Body of pancreas (tissue), 4 donors: ENCODE measurements at regions not wholly inside any gene's neighbourhood (a gene's known extent, or its start where the extent isn't known, plus 50 kb on each side); places are given as distances from the start of the nearest gene placed in this dataset.

Experiments
- POLR2A ChIP-seq, 3 donors: fragments of 450-650 bp; IDR thresholded peaks; one replicate each; pipeline ENCODE4 v1.6.1; 2016; ENCODE audit warnings: antibody characterized with exemption in 3 of 3, mild to moderate bottlenecking in 2 of 3
- TF ChIP-seq, protein P1 (sequence below), 7 experiments: fragments of 450-650 bp in 4 of 7; fragments of 200-600 bp in 3 of 7; sonication (generic) in 3 of 7; IDR thresholded peaks; one replicate each; pipeline ENCODE4 v1.5.1; 2016 to 2019; ENCODE audit warnings: antibody characterized with exemption in 7 of 7

DNA sequence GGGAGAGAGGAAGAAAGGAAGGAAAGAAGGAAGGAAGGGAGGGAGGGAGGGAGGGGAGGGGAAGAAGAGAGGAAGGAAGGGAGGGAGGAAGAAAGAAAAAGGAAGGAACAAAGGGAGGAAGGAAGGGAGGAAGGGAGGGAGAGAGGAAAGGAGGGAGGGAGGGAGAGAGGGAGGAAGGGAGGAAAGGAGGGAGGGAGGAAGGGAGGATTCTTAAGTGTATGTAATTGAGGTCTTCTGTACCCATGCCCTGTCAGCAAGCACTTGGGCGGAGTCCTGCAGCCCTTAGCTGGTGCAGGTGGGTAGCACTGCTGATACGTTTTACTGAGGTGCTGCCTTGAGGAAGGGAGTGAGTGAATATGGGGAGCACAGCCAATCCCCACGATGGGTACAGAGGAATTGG lies 56.9 kb upstream of the RASD2 start:
- TF ChIP-seq, protein P1, sequence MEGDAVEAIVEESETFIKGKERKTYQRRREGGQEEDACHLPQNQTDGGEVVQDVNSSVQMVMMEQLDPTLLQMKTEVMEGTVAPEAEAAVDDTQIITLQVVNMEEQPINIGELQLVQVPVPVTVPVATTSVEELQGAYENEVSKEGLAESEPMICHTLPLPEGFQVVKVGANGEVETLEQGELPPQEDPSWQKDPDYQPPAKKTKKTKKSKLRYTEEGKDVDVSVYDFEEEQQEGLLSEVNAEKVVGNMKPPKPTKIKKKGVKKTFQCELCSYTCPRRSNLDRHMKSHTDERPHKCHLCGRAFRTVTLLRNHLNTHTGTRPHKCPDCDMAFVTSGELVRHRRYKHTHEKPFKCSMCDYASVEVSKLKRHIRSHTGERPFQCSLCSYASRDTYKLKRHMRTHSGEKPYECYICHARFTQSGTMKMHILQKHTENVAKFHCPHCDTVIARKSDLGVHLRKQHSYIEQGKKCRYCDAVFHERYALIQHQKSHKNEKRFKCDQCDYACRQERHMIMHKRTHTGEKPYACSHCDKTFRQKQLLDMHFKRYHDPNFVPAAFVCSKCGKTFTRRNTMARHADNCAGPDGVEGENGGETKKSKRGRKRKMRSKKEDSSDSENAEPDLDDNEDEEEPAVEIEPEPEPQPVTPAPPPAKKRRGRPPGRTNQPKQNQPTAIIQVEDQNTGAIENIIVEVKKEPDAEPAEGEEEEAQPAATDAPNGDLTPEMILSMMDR (IDR thresholded peaks at IDR 0.05): no peak
- TF ChIP-seq POLR2A (IDR thresholded peaks at IDR 0.05): no peak
